HL-60 (cell line): ENCODE measurements at regions not wholly inside any gene's neighbourhood (a gene's known extent, or its start where the extent isn't known, plus 50 kb on each side); places are given as distances from the start of the nearest gene placed in this dataset.

Experiments used
- DNase-seq, 2 experiments: peaks; one replicate each; pipeline ENCODE4 v3.0.0-alpha.2; 2010 to 2020; ENCODE audit warnings: low read depth in 1 of 2, low spot score in 1 of 2
- H3K27ac ChIP-seq: fragments of 250-450 bp; sonication (Bioruptor Pico); replicated peaks from 2 replicates; pipeline ENCODE4 v1.5.1; 2020; ENCODE audit warnings: mild to moderate bottlenecking, moderate library complexity
- H3K27me3 ChIP-seq: fragments of 250-450 bp; sonication (Bioruptor Pico); 2 replicates; pipeline ENCODE4 v1.5.1; 2021; ENCODE audit warnings: mild to moderate bottlenecking, moderate library complexity; ENCODE audit not compliant: insufficient read depth, poor library complexity, severe bottlenecking
- H3K4me3 ChIP-seq: replicated peaks from 2 replicates; pipeline ENCODE4 v1.5.1; 2011; ENCODE audit warnings: mild to moderate bottlenecking, control low read depth, low read length; ENCODE audit not compliant: insufficient read depth
- CTCF ChIP-seq: IDR thresholded peaks from one replicate; pipeline ENCODE4 v1.5.1; 2011; ENCODE audit warnings: low read length, control low read depth, inconsistent platforms; ENCODE audit not compliant: insufficient read depth
- GABPA ChIP-seq: IDR thresholded peaks from 2 replicates; pipeline ENCODE4 v1.6.1; 2012; ENCODE audit warnings: low read depth
- POLR2AphosphoS5 ChIP-seq: IDR thresholded peaks from 2 replicates; pipeline ENCODE4 v1.6.1; 2012; ENCODE audit warnings: low read depth
- SPI1 ChIP-seq: IDR thresholded peaks from 2 replicates; pipeline ENCODE4 v1.6.1; 2012; ENCODE audit warnings: low read depth, mild to moderate bottlenecking, borderline replicate concordance
- TF ChIP-seq, protein P1 (sequence below): IDR thresholded peaks from 2 replicates; pipeline ENCODE4 v1.6.1; 2012; ENCODE audit warnings: low read depth; ENCODE audit not compliant: insufficient replicate concordance

DNA sequence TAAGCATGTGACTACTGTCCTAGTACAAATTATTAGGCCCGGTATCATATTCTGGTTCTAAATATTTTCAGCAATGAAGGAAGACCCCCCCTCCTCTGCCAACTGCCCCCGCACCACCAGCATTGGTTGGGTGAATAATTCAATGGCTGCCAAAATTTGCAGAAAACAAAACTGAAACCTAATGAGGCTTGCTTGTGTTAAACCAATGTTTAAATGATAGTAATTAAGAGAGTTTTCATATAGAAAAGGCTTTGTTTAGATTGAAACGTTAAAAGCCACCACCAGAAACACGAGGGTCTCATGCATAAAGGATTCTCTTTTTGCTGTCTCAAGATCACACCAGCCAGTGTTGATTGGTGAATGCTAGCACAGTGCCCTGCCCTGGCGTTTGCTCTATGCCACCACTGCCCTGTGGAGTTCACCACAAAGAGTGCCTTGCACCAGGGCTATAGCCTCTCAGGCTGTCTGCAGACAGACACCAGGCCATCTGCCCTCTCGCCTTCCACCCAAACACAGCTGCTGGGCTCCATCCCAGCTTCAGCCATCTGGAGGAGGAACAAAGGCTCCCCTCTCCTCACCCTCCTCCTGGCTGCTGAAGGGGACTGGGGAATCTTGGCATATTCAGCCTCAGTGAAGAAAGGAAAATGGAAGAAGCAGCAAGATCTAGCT, 200.3 kb upstream of the PFN2 start:
- no peak for TF ChIP-seq CTCF
- TF ChIP-seq, protein P1, sequence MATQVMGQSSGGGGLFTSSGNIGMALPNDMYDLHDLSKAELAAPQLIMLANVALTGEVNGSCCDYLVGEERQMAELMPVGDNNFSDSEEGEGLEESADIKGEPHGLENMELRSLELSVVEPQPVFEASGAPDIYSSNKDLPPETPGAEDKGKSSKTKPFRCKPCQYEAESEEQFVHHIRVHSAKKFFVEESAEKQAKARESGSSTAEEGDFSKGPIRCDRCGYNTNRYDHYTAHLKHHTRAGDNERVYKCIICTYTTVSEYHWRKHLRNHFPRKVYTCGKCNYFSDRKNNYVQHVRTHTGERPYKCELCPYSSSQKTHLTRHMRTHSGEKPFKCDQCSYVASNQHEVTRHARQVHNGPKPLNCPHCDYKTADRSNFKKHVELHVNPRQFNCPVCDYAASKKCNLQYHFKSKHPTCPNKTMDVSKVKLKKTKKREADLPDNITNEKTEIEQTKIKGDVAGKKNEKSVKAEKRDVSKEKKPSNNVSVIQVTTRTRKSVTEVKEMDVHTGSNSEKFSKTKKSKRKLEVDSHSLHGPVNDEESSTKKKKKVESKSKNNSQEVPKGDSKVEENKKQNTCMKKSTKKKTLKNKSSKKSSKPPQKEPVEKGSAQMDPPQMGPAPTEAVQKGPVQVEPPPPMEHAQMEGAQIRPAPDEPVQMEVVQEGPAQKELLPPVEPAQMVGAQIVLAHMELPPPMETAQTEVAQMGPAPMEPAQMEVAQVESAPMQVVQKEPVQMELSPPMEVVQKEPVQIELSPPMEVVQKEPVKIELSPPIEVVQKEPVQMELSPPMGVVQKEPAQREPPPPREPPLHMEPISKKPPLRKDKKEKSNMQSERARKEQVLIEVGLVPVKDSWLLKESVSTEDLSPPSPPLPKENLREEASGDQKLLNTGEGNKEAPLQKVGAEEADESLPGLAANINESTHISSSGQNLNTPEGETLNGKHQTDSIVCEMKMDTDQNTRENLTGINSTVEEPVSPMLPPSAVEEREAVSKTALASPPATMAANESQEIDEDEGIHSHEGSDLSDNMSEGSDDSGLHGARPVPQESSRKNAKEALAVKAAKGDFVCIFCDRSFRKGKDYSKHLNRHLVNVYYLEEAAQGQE = no peak
- no peak for TF ChIP-seq GABPA
- no peak for TF ChIP-seq POLR2AphosphoS5
- no peak for TF ChIP-seq SPI1
- H3K27me3 ChIP-seq = peaks cover 4% of the 10 kb centered on the region
- no peak overlapping the region for H3K4me3 ChIP-seq
- H3K27ac ChIP-seq = no peak overlapping the region
- DNase-seq = no peak

DNA sequence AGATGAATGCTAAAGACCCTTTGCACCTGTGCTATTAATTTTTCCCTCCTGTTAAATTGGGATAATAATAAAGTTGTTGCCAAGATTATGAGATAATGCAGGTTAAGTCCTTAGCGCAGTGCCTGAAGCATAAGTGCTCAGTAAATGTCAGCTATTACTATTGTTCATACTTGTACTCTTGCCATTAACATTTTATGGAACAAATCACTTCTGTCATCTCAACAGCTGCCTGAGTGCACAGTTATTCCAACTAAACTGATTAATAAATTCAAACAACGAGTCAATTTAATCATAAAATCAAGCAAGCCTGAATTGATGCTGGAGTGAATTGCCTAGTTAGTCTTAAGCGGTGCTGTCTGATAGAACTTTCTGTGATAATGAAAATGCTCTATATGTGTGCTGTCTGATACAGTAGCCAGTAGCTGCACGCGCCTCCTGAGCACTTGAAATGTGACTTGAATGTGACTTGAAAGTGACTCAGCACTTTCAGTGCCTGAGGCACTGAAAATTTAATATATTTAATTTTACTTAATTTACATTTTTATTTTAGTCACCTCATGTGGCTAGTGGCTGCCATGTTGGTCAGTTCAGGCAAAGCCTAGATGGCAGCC, 198.7 kb upstream of the PFN2 start:
- no peak for DNase-seq

GRCh38 chr3:150168698-150169097, 198.0 kb upstream of the PFN2 start:
- no peak for DNase-seq
- H3K4me3 ChIP-seq = no peak overlapping the region
- no peak for TF ChIP-seq CTCF
- no peak for TF ChIP-seq POLR2AphosphoS5
- TF ChIP-seq SPI1 = no peak
- TF ChIP-seq GABPA = no peak
- TF ChIP-seq, protein P1 = no peak

More for the DNA sequence above, 198.7 kb upstream of the PFN2 start:
- TF ChIP-seq POLR2AphosphoS5 (no peak), CTCF (no peak), GABPA (no peak), SPI1 (no peak)
- TF ChIP-seq, protein P1 = no peak
- peaks cover 4% of the 10 kb centered on the region for H3K27me3 ChIP-seq
- H3K27ac ChIP-seq = no peak overlapping the region
- H3K4me3 ChIP-seq = no peak overlapping the region

More at GRCh38 chr3:150168698-150169097, 198.0 kb upstream of the PFN2 start:
- Histone ChIP-seq H3K27ac (no peak overlapping the region), H3K27me3 (no peaks in the 10 kb centered on the region)
